ENCODE measurements at regions not wholly inside any gene's neighbourhood (a gene's known extent, or its start where the extent isn't known, plus 50 kb on each side); places are given as distances from the start of the nearest gene placed in this dataset.

DNA sequence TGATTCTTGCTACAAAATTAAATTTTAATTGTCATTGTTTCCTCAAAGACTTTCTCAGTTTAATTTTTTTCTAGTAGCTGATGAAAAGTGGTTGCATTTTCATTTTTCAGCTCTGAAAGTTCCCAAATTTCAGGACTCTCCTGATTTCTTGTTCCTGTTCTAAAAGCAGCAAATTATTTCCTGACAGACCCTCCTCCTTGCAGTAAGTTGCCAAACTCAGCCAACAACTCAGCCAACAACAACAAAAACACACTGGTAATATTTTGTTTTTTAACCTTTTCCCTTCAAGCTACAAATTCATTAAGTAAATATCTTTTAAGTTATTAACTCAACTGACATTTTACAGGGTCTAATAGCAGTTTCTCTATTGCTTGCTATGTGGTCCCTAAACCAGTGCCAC lies 487.8 kb upstream of the NUDT12 start:
- TF ChIP-seq, protein P1, sequence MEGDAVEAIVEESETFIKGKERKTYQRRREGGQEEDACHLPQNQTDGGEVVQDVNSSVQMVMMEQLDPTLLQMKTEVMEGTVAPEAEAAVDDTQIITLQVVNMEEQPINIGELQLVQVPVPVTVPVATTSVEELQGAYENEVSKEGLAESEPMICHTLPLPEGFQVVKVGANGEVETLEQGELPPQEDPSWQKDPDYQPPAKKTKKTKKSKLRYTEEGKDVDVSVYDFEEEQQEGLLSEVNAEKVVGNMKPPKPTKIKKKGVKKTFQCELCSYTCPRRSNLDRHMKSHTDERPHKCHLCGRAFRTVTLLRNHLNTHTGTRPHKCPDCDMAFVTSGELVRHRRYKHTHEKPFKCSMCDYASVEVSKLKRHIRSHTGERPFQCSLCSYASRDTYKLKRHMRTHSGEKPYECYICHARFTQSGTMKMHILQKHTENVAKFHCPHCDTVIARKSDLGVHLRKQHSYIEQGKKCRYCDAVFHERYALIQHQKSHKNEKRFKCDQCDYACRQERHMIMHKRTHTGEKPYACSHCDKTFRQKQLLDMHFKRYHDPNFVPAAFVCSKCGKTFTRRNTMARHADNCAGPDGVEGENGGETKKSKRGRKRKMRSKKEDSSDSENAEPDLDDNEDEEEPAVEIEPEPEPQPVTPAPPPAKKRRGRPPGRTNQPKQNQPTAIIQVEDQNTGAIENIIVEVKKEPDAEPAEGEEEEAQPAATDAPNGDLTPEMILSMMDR (IDR thresholded peaks at IDR 0.05; ENCODE audit: extremely low read depth in 1 of 2, insufficient read depth in 1 of 2, low read depth in 1 of 2, low read length in 2 of 2): no peak
- TF ChIP-seq POLR2A (IDR thresholded peaks at IDR 0.05; ENCODE audit: low read depth, low read length): no peak
- no peak for TF ChIP-seq EZH2 (IDR thresholded peaks at IDR 0.05; ENCODE audit: borderline replicate concordance, low read depth, low read length, severe bottlenecking)

Measured in endothelial cell of umbilical vein (primary cell).